Hippocampal formation (tissue), 2 donors: ENCODE measurements at regions not wholly inside any gene's neighbourhood (a gene's known extent, or its start where the extent isn't known, plus 50 kb on each side); places are given as distances from the start of the nearest gene placed in this dataset.

Experiments used
- DNase-seq, 2 donors: peaks; one replicate each; lab custom pipeline; 2025; lab: John Stamatoyannopoulos, UW

DNA sequence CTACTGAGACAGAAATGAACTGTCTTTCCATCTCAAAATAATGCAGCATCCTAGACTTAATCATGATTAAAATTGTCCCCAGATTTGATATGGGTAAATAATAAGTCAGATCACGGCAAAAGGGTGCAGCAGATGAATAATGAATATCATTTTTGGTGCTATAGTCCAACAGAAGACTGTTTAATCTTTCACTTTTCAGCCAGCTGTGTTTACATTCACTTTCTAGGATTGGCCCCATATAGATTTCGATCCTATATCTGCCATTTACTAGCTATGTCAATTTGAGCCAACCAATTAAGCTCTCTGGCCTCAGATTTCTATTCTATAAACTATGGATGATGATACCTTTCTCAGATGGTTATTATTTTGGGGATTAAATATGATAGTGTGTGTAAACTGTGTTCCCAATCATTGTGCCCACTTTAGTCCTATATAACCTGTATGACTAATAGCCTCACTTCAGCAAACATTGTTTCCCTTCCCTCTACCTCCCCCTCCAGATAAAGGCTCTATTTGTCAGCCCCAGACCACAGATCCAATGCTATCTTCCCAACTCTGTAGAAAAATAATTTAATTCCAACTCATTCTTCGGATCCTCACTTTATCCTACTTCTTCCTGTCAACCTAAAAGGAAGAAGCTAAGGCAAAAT lies 53.6 kb upstream of the NT5E start:
- no peak for DNase-seq

DNA sequence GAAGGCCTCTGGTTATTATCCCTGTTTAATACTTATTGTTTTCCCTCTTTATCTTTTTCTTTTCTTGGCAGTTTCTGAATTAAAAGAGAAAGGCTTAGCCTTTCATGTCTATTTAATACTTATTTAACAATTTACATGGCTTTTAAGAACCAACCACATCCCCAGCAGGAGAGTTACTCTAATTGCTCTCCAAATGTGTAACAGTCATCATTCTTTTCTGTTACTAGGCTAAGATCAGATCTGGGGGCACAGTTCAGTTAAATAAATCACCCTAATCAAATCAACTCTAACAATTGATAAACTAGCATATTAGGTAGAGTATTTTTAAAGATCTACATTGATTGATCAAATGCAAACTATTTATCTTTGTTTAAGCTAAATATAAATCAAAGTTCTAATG lies 54.1 kb upstream of the NT5E start:
- DNase-seq, result no peak

DNA sequence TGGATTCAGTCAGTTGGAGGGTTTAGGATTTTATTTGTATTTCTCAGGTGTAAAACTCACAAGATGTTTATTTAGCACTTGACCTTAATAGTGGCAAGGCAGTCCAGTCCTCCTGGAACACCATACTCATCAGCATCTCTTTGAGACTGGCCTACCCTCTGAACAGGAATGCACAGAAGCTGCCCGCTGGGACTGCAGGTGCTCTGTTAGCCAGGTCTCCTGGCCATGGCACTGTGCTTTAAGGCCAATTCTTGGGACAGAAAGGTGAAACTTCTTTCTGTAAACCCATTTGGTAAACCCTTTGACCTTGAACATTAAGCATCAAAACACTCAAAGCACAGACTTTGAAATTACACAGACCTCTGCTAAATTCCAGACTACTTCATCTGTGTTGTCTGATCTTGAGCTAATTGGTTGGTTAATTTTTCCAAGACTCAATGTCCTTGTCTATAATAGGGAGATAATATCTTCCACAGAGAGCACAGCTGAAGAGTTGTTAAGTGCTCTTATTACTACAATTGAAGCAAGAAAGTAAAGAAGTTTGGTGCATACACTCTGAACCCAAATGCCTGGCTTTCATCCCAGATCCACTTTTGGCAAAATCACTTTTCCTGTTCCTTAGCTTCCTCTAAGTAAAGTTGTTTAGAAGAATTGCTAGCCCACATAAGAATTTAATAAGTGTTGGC lies 54.9 kb upstream of the NT5E start:
- DNase-seq, result peak in 1 of 2 donors; percentile 7

DNA sequence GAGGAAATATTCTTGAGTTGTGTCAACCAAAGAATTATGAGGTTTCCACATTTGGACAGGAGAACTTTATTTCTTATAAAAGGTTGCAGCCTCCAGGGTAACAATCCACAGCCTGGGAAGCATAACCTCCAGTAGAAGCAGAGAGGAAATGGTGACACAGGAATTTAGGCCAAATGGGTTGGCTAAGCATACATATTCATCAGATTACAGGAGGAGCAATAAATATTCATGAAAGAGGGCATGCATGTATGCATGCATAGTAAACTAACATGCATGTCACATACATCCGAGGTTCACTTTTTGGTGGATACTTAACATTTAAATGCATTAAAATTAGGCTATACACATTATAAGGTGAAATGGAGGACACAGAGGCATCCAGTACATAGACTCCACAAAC lies 55.7 kb upstream of the NT5E start:
- DNase-seq, result no peak

DNA sequence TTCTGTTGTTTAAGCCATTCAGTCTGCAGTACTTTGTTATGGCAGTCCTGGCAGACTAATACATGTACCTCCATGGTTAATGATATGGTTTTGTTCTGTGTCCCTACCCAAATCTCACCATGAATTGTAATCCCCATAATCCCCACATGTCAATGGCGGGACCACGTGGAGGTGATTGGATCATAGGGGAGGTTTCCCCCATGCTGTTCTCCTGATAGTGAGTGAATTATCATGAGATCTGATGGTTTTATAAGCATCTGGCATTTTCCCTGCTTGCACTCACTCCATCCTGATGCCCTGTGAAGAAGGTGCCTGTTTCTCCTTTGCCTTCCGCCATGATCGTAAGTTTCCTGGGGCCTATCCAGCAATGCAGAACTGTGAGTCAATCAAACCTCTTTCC lies 57.5 kb upstream of the NT5E start:
- no peak for DNase-seq

DNA sequence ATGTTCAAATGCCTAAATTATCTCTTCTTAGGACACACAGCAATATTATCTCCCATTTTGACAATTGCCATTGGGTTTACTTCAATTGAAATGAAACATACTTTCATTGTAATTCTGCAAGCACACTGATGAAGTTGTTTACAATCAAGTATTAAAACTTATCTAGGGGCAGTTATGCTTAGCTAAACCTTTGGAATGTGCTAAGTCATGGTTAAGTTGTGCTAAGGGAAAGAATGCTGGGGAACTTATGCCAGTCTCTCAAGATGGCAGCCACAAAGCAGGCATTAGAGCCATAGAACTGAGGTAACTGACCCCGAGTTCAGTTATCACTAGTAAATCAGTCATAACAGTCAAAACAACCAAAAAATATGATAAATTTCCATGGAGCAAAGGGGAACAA lies 59.1 kb upstream of the NT5E start:
- no peak for DNase-seq

DNA sequence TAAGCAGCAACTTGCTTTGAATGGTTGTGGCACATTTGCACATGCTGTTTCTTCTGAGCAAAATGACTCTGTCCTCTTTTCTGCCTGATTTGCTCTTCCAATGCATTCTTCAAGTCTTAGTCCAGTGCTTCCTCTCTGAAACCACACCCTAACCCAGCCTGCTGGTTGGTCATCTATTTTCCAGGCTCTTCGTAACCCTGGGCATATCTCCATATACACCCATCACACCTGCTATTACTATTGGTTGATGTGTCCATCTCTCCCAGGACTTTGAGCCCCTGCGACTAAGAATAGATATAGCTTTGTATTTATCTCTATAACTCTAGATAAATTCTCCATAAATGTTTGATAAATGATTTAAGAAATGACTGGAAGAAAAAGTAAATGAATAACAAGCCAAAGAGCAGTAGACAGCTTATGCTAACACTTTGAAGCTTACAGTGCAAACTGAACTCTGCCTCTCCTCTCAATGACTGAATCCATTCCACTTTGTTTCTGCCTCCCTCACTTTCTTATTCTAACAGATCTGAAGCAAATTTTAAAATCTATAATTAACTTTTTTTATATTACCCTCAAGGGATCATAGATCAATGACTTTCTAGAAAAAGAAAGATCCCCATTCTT lies 59.7 kb upstream of the NT5E start:
- no peak for DNase-seq

DNA sequence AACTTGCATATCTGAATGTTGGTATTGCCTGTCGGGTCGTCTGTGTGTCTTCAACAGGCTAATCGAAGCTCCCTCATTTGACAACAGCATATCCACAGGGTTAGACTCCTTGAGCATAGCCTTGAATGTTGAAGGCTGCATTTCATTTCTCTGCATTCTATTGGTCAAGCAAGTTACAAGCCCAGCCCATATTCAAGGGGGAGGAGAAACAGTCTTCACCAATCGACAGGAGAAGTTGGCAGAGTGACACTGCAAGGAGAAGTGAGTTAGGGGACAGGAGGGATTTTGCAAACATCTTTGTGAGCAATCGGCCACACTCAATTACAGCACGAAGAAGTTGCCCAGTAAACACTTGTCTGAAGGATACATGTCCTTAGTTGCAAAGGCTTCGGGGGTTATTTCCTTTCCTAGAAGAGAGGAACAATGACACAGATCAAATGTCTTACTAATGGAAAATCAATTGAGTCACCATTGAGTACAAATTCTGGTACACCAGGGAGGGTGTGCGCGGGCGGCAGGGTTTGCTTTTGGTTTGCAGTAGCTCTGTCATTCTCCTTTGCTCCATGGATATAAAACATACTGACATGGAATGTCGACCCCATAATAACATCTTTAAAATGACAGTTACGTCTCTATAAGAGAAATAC lies 60.6 kb upstream of the NT5E start:
- DNase-seq, result no peak

DNA sequence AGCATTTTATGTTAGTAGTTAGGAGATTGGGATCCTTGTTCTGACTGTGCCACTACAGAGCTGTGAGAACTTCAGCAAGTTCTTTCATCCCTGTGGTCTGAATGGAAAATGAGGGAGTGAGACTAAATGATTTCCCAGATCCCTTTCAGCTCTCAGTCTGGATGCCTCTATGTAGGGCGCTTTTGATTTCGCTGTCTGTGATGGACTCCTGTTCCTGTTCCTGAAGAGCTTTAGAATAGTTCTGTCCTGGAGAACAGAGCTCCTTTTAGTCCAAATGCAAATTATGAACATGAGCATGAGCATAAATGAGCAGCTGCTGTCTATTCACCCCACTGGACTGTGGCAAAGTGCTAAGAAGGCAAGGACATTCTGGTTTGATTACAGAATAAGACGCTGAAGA lies 61.4 kb upstream of the NT5E start:
- peak in 1 of 2 donors; percentile 16 for DNase-seq

DNA sequence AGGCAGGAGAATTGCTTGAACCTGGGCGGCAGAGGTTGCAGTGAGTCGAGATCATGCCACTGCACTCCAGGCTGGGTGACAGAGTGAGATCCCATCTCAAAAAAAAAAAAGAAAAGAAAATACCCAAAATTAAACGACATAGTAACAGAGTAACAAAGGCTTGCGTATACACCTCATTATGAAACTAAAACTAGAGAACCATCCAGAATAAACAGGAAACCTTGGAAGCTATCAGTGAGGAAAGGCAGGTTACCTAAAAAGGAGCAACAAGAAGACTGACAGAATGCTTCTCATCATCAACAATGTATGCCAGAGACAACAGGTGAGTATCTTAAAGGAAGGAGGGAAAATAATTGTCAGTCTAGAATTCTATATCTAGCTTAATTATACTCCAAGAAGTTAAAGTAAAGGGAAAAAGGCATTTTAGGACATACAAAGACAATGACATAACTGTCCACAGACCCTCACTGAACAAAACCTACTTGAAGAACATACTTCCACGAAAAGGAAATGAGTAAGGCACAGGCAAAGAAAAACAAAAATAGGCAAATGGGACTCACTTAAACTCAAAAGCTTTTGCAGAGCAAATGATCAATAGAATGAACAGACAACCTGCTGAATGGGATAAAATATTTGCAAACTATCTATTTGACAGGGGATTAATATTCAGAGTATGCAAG lies 64.1 kb upstream of the NT5E start:
- no peak for DNase-seq

DNA sequence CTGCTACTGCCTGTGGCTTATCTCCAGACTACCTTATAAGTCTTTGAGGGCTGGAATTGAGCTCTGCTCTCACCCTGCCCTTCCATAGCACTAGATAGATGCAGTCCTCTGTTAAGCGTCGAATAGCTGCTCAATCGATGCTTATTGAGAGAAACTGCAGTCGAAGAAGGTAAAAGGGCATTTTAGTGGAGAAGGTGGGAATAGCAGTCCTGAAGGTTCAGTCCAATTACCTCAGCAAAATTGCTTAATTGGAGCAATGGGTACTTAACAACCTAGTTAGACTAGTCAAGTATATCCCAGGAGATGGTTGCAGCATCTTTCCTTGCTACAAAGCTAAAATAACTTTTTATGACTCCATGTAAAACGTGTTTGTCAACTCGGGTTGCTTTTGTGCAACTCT lies 66.8 kb upstream of the NT5E start:
- no peak for DNase-seq

DNA sequence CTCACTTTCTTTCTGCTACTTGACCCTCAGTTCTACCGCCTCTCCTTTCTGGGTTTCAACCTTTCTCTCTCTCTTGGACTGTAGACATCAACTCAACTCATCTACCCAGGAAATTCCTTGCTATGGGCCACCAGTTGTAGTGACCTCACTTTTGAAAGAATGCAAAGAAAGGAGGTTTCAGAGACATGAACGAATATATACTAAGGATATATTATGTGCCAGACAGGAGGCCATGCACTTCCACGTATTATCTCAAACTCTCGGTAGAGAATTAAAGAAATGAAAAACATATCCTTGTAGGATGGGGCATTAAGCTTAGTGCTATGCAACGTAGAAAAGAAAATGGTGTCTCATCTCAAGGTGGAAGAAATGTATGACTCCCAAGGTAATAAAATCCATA lies 67.3 kb upstream of the NT5E start:
- DNase-seq, result no peak

DNA sequence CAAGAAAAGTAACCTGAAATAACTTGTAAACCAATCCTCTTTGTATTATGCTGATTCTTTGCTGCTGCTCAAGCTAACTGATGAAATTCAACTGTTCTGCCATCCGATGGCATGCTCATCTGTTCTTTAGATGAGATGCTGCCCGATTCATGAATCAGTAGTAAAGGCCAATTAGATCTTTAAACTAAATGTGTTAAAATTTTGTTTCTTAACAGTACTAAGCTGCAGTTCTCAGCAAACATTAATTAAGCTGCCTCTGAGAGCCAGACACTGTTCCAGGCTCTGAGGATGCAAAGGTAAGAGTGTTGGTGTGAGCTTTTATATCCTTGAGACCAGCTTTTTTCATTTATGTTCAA lies 77.0 kb upstream of the NT5E start:
- no peak for DNase-seq

DNA sequence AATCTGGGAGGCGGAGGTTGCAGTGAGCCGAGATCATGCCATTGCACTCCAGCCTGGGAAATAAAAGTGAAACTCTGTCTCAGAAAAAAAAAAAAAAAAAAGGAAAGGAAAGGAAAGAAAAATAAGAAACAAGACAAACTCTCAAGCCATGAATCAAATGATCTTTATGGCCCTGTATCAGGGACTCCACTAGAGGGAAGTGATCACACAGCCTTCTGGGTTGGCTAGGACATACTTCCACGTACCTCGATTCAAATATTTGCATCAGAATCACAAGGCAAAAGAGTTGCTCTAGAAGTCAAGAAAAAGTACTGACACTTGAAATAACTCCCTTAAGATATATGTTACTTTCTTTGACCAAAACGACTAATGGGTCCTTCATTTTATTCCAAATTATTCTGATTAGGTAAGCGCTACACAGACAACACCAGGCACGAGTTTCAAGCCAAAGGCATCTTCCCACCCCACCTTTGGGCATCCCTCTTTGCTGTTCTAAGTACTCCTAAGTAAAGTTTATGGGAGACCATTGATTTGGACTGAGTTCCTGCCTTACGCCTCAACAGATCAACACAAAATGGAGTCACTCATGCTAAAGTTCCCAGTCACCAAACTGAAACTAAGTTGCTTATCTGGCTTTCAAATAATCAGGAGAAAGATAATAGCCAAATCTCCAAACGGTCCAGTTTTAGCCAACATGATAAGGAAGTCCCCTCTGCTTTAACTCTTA lies 77.5 kb upstream of the NT5E start:
- no peak for DNase-seq

DNA sequence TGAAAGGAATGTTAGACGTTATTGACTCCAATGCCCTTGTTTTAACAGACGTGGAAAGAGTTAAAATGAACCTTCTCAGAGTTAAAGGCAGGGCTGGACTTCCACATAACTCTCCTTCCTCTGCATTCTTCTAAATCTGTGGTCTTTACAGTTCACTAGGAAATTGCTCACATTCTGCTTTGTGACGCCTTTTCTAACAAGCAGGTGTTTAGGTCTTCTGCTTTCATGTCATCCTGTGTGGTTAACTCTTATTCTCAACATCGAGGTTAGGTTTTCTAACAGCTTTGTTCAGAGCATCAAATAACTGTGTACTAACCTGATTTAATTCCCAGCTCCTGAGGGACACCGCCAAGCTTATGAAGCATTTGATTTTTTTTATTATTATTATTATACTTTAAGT lies 81.3 kb upstream of the NT5E start:
- no peak for DNase-seq

DNA sequence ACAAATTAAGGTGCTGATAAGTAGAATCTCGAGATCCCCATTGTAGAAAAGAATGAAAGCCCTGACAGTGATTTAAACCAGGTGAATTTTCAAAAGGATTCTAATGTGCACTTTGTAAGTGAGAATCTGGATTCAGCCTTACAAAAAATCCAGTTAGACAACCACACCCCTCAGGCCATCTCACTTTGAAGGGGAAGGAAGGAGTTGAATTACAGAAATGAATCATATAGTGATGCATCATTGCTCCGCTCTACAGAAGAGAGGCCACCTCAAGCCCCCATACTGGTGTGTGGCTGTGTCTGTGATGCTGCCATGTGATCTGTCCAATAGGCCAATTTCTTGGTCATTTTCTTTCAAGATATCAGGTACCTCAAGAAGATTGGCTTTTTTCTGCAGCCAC lies 85.5 kb upstream of the NT5E start:
- no peak for DNase-seq

DNA sequence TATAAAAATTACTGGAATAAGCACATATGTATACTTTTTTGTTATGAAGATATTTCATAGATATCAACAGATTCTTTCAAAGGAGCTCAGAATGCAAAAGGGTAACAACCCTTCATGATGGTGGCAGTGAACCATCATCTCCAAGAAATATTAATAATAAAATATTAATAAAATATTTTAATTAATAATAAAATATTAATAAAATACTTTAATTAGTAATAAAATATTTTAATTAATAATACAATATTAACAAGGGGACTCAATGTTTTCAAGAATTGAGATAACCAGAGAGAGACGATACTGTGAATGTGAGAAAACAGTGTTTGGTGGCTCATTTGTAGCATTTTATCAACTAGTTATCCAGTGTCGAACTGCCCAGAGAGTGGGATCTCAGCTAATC lies 86.0 kb upstream of the NT5E start:
- no peak for DNase-seq

DNA sequence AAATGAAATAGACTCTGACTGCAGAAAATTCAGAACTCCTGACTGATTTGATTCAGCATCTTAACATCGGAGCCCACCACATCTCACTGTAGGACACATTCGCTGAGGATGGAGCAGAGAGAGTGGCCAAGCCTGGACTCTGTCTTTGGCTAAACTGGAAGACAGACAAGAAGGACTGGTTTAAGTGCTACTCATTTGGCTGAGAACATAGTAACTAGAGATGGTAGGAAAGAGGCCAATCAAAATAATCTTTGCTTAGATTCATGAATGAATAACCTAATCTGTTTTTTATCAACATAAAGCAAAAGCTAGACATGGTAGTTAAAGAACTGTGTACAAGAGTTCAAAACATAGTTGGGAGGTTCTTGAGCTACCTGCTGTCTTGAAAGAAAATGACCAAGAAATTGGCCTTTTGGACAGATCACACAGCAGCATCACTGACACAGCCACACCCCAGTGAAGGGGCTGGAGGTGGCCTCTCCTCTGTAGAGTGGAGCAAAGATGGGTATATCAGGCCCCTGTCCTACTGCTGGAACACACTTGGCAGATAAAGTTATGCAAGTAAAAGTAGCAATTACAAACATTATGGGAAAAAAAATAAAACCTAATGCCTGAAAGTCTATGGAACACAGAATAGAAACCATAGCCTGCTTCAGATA lies 87.1 kb upstream of the NT5E start:
- DNase-seq, result no peak

DNA sequence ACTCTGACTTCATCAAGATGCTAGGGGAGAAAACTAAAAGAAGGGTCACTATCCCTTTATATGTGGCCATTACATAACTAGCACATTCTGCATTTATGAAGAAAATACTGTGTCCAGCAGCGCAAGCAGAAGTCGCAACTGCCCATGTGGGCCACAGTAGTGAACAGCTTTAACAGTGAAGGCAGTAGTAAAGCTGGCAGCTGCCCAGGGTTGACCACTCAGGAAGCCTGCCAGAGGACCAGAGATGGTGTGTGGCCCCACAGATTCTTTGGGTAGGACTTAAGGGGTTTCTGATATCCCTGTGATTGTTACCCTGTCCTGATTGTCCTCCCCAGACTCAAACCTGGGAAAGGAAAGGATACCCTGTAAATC lies 88.3 kb upstream of the NT5E start:
- DNase-seq, result no peak

DNA sequence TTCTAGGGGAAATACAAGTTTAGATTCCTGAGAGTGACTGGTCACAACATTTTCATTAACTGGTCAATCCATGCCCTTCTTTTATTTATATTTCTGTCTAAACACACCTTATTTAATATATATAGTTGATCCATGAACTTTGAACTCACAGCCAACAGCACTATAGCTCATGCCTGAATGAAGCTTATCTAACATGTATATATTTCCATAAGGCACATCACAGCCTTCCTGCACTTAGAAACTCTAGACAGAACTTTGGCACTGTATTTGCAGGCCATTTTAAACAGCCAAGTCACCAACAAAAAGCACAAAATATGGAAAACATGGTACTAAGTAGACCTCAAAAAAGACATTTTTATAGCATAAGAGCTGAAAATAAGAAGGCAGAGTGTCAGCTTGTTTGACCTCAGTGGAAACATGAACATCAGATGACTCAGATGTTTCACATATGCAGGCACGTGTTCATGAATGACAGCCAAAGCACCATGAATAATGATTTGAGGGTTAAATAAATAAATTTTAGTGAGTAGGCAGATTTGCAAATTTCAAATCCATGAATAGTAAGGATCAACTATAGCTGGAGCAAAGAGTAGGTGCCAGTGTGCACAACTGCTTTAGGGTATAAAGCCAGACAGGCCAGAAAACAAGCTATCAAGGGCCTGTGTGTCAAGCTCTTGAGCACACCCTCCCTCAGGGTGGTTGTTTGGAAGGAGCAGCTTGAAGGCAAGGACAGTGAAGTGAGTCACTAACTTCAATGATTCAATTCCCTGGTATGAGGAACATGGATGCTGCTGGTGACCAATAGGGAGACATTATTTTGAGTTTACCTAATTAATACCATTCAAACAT lies 88.9 kb upstream of the NT5E start:
- DNase-seq, result no peak

DNA sequence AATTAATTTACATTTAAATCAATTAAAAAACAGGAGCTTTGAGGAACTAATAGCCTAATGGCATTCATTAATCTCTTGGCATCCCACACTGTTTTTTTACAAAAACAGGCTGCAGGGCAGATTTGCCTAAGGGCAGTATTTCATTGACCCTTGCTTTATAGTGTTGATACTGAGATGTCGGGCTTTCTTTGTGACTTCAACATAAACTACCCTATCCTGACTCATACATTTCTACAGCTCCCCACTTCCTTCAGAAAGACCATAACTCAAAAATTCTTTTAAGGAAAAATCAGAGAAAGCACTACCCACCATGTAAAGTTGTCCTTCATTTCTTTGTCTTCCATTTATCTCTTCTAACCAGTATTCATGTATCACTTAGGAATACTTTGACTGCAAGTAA lies 92.2 kb upstream of the NT5E start:
- DNase-seq, result no peak
